ENCODE measurements at regions not wholly inside any gene's neighbourhood (a gene's known extent, or its start where the extent isn't known, plus 50 kb on each side); places are given as distances from the start of the nearest gene placed in this dataset.

- TF ChIP-seq YY1 (IDR thresholded peaks at IDR 0.05; ENCODE audit: insufficient read depth, insufficient read length) (no peak), ZNF274 (IDR thresholded peaks at IDR 0.05; ENCODE audit: low read depth, low read length) (no peak)
Observed at GRCh38 chr6:99867026-99867425, 127.0 kb downstream of the MCHR2 start.
